Activated CD8-positive, alpha-beta memory T cell treated with anti-CD3 and anti-CD28 coated beads for 4 hours (primary cell): ENCODE measurements at regions not wholly inside any gene's neighbourhood (a gene's known extent, or its start where the extent isn't known, plus 50 kb on each side); places are given as distances from the start of the nearest gene placed in this dataset.

Experiments used
- DNase-seq, 2 donors: peaks; one replicate each; pipeline ENCODE4 v3.0.0-alpha.2; 2020; ENCODE audit warnings: low read depth in 2 of 2

DNA sequence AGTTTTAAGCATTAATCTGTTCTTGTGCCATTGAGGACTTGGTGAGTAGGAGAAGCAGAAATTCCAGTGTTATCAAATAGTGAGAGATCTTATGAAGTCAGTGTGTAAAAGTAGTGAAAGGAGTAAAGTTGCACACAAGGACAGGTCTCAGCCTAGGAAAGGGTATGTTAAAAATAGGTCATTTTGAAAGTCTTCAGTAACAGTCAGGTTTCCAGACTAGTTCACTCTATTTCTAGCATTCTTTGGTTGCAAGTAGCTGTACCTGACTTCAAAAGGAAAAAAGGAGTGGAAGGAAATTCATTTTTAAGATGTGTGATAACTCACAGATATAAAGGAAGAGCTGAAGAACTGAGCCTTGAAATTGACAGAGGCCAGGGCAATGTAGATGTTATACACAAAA is 250.1 kb upstream of the SATB1 start:
- no peak for DNase-seq

DNA sequence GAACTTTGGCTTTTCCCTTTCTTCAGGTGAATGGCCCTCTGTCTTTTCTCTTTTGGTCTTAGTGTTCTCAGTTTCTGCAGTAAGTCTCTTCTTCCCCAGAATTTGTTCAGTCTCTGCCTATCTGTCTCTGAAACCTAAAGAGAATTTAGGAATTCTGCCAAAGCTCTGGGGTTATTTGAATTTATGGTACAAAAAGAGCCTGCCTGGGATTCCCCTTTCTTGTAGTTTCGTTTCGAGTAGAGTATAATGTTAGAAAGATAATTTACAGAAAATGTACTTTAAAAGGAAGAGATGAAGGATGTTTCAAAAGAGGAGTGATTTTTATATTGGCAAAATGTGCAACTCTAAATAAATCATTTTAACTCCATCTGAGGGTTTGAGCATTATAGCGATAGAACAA is 247.4 kb upstream of the SATB1 start:
- no peak for DNase-seq

DNA sequence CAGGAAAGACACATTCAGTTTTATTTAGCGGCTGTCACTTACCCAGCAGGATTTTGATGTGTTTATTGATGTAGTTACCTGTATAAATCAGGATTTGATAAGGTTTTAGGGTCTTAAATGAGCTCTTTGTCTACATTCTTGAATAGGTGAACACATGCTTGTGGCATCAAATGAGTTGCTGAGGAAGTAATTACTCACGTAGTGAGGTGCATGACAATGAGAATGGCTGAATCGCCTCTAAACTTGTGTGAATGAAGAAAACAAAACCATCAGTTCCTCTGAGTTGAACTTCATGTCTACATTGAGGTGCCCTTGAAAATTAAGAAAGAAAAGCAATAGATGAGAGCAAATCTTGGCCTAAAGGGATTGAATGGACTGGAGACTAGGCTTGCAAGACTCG is 245.6 kb upstream of the SATB1 start:
- no peak for DNase-seq

DNA sequence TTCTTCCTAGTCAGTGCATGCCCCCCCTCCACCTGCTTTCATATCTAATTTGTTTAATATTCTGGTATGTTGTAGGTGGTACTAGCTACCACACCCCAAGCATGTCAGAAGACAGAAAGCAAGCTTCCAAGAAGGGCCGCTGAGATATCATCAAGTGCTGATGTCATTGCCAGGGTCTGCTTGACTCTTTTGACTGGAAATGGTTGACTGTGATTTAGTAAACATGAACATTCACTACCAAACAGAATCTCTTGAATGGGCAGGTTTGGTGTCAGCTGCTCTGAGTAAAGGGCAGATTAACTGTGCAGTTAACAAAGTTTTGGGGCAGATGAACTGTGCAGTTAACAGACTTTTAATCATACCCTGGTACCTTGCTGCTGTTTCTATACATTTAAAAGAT is 244.2 kb upstream of the SATB1 start:
- no peak for DNase-seq

DNA sequence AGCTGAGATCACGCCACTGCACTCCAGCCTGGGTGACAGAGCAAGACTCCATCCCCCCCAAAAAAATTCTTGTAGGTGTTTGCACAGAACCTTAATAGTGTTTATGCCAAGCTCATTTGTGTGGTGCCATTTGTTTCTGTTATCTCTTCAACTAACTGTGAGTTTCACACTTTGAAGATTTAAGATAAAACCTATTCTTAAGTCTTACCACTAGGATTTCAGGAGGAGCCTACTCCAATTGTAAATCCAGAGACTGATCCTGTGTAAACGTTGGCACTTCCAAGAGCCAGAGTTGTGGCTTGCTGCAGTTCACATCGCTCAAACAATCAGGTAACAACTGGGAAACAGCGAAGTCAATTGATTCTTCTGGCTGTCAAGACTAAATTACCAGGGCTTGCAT is 242.4 kb upstream of the SATB1 start:
- DNase-seq, result no peak

DNA sequence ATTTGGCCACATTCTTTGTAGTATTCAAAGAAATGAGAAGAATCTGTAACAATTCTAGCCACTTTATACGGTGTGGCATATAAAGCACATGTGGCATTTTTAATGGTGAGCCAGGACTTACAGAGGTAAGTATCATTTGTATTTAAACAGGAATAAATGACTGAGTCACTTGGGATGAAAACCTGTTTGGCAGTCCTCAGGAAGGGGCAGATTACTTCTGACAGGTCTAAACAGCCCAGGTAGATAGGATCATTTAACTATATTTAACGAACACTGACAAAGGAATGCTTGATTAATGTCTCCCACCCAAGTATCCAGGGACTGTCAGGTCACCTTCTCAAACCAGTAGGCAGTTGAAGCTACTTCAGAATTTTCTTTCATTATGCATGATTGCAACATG is 241.5 kb upstream of the SATB1 start:
- no peak for DNase-seq

DNA sequence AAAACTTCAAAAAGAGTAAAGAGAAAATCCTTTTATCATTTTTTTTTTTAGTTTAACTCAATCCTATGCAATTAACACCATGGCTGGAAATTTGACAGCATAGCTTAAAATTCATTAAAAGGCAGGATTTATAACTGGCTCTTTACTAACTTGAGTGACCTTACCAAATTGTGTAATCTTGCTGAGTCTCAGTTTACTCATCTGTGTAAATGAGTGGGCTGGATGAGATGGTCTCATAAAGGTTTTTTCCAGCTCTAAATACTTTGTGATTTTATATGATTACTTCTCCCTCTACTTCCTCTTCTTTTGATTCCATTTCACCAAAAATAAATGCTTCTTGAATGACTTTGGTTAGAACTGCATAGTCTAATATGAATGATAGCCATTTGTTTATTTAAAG is 234.9 kb upstream of the SATB1 start:
- DNase-seq, result no peak

DNA sequence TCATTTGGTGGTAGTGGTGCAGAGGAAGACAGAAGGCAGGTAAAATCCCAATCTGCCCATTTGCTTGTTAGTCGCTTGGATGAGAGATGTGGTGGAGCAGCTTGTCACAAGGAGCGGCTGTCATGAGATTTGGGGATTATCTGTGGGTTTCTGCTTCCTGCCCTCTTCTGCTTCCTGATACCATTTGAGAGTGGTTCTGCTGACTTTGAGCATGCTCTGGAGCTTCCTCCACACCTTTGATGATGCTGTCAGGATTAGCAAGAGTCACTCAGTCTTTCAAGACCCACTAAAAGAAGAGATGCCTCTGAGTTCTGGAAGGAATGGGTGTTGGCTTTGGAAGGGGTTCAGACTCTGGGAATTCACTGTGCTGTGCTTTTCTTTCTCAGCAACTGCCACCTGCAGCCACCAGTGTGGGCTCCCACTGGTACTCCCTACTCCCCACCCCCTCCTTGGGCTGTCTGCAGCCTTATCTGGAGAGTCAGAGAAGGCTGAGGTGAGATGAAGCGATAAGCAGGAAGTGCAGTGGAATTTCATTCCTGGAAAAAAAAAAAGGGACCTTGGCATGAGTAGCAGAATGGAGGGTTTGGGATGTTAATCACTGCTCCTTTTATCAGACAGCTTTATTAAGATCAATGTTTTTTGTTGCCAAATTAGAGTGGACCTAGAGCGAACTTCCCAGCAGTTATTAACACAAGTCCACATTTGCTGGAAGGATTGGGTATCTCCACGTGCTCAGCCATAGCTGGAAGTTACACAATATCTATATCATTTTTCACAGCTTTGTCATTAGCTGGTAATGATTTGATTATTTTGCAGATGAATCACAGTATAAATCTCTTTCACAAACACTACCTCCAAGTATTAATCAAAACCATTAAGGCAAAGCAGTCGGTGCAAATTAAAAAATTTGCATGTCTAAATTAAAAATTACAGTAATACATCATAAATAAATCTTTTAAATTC is 233.0 kb upstream of the SATB1 start:
- no peak for DNase-seq

DNA sequence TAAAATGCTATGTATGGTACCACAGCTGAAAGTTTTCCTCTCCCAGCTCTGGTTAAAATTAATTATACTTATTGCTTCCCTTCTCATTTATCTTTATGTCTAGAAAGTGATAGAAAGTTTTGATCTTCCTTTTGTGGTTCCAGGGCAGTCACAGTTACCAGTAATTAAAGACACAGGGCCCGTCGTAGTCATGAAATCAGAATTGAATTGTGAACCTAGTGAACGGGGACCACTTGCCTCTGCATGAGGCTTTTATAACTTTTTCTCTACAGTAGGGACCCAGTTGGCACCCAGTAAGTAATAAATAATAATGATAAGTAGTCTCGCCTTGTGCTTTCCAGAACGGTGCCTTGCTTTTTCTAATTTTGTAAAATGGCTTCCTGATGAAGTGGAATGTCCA is 231.7 kb upstream of the SATB1 start:
- no peak for DNase-seq

DNA sequence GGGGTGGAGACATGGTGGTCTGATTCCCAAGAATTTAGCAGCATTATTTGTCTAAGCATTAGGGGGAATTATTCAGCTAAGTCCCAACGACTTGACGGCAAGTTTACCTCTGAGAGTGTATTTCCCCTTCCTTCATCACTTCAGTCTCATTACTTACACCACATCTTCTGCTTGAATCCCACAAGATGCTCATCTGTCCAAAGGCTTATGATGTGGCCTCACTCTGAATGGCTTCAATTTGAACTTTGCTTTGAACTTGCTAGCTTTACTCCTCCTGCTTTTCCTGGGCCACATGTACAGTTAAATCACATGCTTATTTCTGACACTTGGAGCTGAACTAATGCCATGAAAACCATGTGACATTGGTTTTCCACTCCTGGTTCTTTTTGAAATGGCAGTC is 231.3 kb upstream of the SATB1 start:
- no peak for DNase-seq

DNA sequence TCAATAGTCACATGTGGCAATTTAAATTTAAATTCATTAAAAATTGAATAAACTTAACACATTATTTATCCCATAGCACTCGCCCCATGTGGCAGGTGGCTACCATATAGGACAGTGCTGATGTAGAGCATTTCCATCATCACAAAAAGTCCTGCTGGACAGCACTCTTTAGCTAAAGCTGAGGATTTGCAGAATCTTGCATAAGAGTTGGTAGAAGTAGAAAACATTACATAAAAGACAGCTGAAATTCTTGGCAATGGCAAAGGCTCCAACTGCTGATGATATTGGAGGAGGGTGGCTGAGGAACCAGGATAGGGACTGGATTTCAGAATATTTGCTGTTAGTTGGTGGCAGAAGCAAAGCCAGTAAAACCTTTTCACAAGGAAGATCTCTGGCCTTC is 230.7 kb upstream of the SATB1 start:
- no peak for DNase-seq

DNA sequence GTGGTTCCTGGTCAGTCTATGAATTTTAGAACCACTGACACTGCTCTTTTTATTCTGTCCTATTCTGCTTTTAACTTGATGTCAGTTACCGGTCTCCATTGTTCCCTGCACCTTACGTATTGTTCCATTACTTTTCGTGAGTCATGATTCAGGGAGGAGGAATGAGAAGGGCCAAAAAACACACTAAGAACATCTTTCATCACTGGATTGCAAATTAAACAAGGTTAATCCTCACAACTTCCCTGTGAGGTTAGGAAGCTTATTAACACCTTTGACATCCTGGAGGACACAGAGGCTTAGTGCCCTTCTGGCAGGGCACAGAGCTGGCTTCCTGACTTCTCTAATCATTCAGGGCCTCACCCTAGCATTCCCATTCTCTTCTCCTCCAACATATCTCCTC is 227.6 kb upstream of the SATB1 start:
- DNase-seq, result no peak

DNA sequence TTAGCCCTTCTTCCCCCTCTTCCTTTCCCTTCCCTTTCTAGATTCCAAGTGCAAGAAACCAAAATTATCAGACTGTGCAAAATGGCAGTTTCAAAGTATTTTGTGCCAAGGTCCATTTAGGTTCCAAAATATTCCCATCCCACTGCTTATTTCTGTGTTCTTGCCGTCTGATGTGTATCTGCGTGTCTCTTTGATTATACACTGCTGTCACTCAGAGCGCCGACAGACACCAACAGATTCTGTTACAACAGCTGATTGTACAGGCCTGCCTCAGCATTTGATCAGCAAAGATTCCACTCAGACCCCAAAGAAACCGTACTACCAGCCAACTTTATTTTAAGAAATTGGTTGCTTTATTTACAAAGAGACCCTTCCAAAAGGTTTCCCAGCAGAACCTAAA is 225.6 kb upstream of the SATB1 start:
- no peak for DNase-seq

DNA sequence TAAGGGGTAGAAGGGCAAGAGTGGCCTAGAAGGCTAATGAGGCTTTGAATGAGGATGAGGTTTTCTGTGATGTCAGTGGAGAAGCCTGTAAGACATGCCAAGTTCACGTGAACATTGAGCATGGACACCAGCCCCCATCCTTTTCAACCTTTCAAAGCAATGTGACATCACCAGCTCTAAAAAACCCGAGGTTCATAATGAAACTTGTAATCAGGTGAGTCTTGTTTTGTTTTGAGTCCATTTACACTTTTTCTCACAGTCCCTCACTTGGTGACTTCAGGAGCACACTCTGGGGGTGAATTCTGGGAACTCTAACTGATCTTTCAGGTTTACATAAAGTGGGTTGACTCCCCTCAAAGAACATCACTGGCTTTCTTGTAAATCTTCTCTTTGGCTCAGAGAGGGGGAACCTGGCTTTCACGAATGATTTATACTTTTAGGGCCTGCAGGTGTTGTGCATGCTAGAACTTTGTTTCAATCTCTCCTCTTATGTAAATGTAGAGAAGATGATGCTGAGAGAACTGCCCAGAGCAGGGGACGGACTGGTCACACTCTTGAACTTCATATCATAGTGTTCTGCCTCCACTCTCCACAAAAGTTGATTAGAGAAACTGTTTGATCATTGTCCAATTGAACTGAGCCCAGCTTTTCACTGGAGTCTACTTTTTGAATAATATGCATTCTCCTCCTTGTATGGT is 224.7 kb upstream of the SATB1 start:
- no peak for DNase-seq

DNA sequence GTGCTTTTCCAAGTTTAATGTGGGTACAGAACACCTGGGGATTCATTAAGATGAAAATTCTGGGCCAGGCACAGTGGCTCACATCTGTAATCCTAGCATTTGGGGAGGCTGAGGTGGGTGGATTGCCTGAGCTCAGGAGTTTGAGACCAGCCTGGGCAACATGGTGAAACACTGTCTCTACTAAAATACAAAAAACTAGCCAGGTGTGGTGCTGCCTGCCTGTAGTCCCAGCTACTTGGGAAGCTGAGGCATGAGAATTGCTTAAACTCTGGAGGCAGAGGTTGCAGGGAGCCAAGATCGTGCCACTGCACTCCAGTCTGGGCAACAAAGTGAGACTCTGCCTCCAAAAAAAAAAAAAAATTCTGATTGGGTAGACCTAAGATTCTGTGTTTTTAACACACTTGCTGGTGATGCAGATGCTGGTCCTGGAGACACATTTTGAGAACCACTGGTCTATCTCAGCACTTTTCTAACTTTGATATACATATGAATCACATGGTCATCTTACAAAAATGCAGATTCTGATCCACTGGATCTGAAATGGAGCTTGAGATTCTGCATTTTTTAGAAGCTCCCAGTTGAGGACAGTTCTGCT is 223.8 kb upstream of the SATB1 start:
- no peak for DNase-seq

DNA sequence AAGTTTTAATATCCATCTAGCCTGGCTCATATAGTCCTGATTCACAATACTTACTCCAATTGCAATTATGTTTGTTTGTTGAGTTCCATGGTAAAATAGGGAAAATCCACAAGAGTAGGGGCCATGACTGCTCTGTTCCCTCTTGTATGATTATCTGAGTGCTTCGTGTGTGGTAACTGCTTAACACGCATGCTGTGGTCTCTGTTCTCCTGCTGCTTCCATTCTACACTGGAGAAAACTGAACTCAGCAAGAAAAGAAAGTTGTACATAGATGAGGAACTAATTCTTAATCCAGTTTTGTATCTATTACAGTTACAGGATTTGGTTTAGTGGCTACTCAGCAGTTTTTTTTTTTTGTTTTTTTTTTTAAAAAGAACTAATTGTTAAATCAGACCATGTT is 223.0 kb upstream of the SATB1 start:
- DNase-seq, result no peak

DNA sequence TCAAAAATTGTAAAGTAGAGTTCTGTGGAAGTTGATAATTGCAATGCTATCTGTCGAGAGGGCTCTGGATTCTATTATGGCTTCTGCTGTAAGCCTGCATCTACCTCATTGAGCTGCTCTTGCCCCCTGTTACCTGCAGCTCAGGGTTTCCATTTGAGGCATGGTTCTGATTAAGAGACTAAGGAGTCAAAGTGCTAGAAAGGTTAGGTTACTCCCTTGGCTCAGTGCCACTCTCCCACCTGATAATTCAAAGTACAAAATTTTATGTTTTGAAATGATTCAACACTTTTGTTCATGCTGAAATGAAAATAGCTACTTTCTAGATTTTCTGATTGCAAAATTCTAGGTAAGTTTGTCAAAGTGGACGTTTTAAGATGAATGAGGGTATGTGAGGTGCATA is 220.5 kb upstream of the SATB1 start:
- DNase-seq, result no peak

DNA sequence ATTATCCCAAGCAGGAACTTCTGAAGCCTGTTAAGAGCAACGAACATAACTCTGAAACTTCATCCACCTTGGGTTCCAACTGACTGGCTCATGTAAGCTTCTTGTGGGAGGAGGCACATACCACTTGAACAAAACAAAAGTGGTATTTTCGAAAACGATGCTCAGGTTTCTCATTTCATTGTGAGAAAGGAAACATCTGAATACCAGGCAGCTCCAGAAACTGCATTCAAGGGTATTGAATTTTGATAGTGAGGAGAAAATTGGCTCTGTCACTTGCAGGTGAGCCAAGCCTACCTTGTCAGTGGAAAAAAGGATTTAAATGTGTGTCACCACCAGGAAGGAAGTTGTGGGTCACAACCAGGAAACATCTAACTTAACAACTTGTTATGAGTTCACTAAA is 218.1 kb upstream of the SATB1 start:
- no peak for DNase-seq

DNA sequence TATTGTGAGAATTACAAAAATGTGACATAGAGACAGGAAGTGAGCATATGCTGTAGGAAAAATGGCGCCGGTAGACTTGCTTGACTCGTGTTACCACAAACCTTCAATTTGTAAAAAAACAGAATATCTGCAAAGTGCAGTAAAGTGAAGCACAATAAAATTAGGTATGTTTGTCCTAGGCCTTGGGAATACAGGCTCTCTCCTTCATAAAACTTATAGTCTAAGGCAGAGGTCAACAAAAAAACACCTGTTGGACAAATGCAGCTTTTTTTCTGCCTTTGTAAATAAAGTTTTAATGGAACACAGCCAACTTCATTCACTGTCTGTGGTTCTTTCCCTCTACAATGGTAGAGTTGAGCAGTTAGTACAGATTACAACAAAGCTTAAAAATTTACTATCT is 216.8 kb upstream of the SATB1 start:
- no peak for DNase-seq

DNA sequence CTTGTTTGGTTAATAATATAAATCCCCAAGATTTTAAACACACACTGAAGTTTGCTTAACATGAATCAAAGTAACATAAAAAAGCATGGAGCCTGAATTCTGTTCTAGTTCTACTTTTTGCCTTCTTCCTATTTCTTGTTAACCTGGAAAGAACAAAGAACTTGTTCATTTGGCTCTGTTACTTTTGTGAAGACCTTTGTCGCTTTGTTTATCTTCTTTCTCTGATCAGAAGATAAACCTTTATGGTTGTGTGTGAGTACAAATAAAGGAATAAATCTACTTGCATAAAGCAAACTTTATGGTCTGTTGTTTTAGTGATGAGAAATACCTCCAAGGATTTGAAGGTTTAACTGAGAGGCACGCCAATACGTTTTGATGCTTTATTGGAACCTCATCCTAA is 210.1 kb upstream of the SATB1 start:
- no peak for DNase-seq

DNA sequence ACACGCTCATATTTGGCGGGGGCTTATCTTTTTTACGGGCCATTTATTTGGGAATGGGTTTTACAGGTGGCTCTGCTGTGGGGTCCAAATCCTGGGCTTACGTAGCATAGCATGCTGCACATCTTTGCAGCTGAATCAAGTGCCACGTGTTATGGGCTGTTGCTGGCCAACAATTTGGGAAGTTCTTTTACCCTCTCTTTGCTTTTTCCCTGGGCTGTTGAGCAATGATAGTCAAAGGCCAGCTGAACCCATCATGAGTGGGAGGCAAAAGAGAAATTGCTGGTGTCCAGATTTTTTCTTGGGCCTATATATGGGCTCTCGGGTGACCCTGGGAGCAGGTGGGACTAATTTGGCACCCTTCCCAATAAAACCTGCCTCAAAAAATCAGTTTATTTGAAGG is 209.3 kb upstream of the SATB1 start:
- DNase-seq, result no peak

DNA sequence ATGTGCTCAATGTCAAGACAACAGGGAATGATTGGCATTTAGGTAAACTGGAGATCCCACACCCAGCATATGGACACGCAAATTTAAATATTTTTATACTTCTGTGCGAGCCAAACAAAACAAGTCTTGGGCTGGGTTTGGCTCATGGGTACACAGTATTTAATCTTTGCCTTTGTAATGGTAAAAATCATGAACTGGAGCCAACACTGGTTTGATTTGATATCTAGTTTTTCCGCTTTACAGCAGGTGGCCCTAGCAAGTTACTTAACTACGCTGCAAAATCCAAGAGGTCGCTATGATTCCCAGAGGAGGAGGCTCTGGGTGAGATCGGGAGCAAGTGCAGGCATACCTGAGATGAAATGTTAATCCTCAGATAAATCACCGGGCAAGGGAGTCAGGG is 207.9 kb upstream of the SATB1 start:
- DNase-seq, result no peak

DNA sequence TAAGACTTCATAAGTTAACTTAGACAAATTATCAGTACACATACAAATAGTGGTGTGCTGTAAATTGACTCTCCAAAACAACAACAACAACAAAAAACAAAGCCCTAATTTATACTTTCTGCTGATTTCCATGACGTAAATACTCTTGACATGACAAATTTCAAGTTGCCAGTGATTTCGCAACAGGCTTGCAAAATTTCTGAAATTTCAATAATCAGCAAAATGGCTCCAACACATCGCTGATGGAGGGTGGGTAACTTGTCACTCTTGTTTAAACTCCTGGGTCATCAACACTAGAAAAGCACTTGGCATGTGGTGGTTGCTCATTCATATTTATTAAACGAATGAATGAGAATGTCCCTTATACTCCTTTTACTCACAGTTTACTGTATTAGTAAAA is 205.2 kb upstream of the SATB1 start:
- DNase-seq, result no peak
